ENCODE measurements at regions not wholly inside any gene's neighbourhood (a gene's known extent, or its start where the extent isn't known, plus 50 kb on each side); places are given as distances from the start of the nearest gene placed in this dataset.

- Histone ChIP-seq H3K9me3 (replicated peaks in 1 of 3) (no peaks in the 10 kb centered on the region), H3K4me3 (no peak overlapping the region), H3K4me1 (replicated peaks in 1 of 2) (no peaks in the 10 kb centered on the region), H3K36me3 (replicated peaks in 1 of 2) (no peaks in the 10 kb centered on the region), H3K27me3 (no peaks in the 10 kb centered on the region), H3K27ac (no peak overlapping the region)
- DNase-seq: no peak
- TF ChIP-seq, protein P1, sequence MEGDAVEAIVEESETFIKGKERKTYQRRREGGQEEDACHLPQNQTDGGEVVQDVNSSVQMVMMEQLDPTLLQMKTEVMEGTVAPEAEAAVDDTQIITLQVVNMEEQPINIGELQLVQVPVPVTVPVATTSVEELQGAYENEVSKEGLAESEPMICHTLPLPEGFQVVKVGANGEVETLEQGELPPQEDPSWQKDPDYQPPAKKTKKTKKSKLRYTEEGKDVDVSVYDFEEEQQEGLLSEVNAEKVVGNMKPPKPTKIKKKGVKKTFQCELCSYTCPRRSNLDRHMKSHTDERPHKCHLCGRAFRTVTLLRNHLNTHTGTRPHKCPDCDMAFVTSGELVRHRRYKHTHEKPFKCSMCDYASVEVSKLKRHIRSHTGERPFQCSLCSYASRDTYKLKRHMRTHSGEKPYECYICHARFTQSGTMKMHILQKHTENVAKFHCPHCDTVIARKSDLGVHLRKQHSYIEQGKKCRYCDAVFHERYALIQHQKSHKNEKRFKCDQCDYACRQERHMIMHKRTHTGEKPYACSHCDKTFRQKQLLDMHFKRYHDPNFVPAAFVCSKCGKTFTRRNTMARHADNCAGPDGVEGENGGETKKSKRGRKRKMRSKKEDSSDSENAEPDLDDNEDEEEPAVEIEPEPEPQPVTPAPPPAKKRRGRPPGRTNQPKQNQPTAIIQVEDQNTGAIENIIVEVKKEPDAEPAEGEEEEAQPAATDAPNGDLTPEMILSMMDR (IDR thresholded peaks at IDR 0.05): no peak
- TF ChIP-seq POLR2A (IDR thresholded peaks at IDR 0.05): no peak
- intact Hi-C loops (cut with DNase I): no loop called here
- 79 to 89% (median 84%) methylated on average over 6 to 13 of the region's 13 CpGs for WGBS, 4 donors
Observed at GRCh38 chr22:49600891-49601431, 226.7 kb downstream of the BRD1 start.

GRCh38 chr22:49600468-49600867 lies 227.2 kb downstream of the BRD1 start:
- Histone ChIP-seq H3K27me3 (no peaks in the 10 kb centered on the region), H3K4me3 (no peak overlapping the region), H3K27ac (no peak overlapping the region), H3K4me1 (replicated peaks in 1 of 2) (no peaks in the 10 kb centered on the region), H3K36me3 (replicated peaks in 1 of 2) (no peaks in the 10 kb centered on the region), H3K9me3 (replicated peaks in 1 of 3) (no peaks in the 10 kb centered on the region)
- DNase-seq: no peak
- no peak for TF ChIP-seq POLR2A (IDR thresholded peaks at IDR 0.05)
- TF ChIP-seq, protein P1 (IDR thresholded peaks at IDR 0.05): no peak
- intact Hi-C loops (cut with DNase I): no loop called here
- 61 to 83% (median 76%) methylated on average over 20 of the region's 20 CpGs for WGBS, 4 donors

DNA sequence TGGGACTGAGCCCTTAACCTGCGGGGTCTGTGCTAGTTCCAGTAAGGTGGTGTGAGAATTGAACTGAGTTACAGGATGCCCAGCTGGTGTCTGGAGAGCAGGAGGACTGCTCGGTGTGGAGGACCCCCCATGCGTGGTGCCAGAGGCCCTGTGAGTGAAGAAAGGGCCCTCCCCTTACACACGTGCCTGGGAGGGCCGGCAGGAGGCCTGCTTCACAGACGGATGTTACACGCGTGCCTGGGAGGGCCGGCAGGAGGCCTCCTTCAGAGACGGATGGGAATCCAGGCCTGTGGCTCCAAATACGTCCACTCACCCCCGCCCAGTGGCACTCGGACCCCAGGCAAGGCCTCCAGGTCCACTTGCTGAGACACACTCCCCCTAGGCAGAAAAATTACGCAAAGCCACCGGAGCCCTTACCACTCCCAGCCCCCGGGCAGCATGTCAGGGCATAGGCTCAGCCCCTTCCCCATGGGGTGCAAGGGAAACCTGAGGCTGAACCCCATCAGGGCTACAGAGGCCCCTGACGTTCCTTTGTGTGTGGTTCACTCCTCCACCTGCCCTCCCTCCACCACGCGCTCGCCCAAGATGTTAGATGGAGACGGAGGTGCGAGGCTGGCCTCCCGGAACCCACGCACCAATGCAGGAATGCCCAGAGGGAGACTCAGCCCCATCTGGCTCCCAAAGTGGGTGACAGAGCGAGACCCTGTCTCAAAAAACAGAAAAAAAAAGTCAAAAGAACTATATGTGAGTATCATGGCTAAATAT lies 227.8 kb downstream of the BRD1 start:
- no peaks in the 10 kb centered on the region for H3K9me3 ChIP-seq (replicated peaks in 1 of 3)
- intact Hi-C loops (cut with DNase I): no loop called here
- 72 to 94% (median 80%) methylated on average over 9 to 25 of the region's 25 CpGs for WGBS, 4 donors
- TF ChIP-seq, protein P1 (IDR thresholded peaks at IDR 0.05): no peak
- no peak for TF ChIP-seq POLR2A (IDR thresholded peaks at IDR 0.05)
- no peak overlapping the region for H3K27ac ChIP-seq
- DNase-seq: no peak
- no peaks in the 10 kb centered on the region for H3K4me1 ChIP-seq (replicated peaks in 1 of 2)
- H3K4me3 ChIP-seq: no peak overlapping the region
- no peaks in the 10 kb centered on the region for H3K36me3 ChIP-seq (replicated peaks in 1 of 2)
- H3K27me3 ChIP-seq: no peaks in the 10 kb centered on the region

GRCh38 chr22:49599039-49599438 lies 228.6 kb downstream of the BRD1 start:
- intact Hi-C loops (cut with DNase I): no loop called here
- Histone ChIP-seq H3K4me3 (no peak overlapping the region), H3K9me3 (replicated peaks in 1 of 3) (no peaks in the 10 kb centered on the region), H3K27ac (no peak overlapping the region), H3K27me3 (no peaks in the 10 kb centered on the region), H3K36me3 (replicated peaks in 1 of 2) (no peaks in the 10 kb centered on the region), H3K4me1 (replicated peaks in 1 of 2) (no peaks in the 10 kb centered on the region)
- DNase-seq: no peak
- 63 to 80% (median 71%) methylated on average over 5 to 16 of the region's 16 CpGs for WGBS, 4 donors
- no peak for TF ChIP-seq POLR2A (IDR thresholded peaks at IDR 0.05)
- TF ChIP-seq, protein P1 (IDR thresholded peaks at IDR 0.05): no peak

All from adrenal gland (tissue), 9 donors.